KMS-11 (cell line): ENCODE measurements at regions not wholly inside any gene's neighbourhood (a gene's known extent, or its start where the extent isn't known, plus 50 kb on each side); places are given as distances from the start of the nearest gene placed in this dataset.

Source experiments
- H2AFZ ChIP-seq: fragments of 200-600 bp; sonication (generic); 2 replicates; pipeline ENCODE4 v1.6.1; 2016; ENCODE audit warnings: antibody characterized with exemption, mixed run types, low read depth
- H3K27ac ChIP-seq: fragments of 200-600 bp; sonication (generic); 2 replicates; pipeline ENCODE4 v1.6.1; 2016; ENCODE audit warnings: mild to moderate bottlenecking, mixed run types
- H3K27me3 ChIP-seq: fragments of 200-600 bp; sonication (generic); 2 replicates; pipeline ENCODE4 v1.6.1; 2017; ENCODE audit warnings: mild to moderate bottlenecking, low read depth, mixed run types, moderate library complexity; ENCODE audit not compliant: insufficient read depth
- H3K36me3 ChIP-seq: fragments of 200-600 bp; sonication (generic); 2 replicates; pipeline ENCODE4 v1.6.1; 2017; ENCODE audit warnings: mild to moderate bottlenecking, mixed run types; ENCODE audit not compliant: insufficient read depth
- H3K4me1 ChIP-seq: fragments of 200-600 bp; sonication (generic); 2 replicates; pipeline ENCODE4 v1.6.1; 2016; ENCODE audit warnings: mild to moderate bottlenecking, low read depth, mixed run types; ENCODE audit not compliant: poor library complexity, severe bottlenecking
- H3K4me2 ChIP-seq: fragments of 200-600 bp; sonication (generic); 2 replicates; pipeline ENCODE4 v1.7.0; 2016; ENCODE audit warnings: mild to moderate bottlenecking, mixed run types
- H3K4me3 ChIP-seq: fragments of 200-600 bp; sonication (generic); IDR thresholded peaks from 2 replicates; pipeline ENCODE4 v1.6.1; 2017; ENCODE audit warnings: low read depth, low read length, mixed read lengths; ENCODE audit not compliant: insufficient read depth
- H3K79me2 ChIP-seq: fragments of 200-600 bp; sonication (generic); 2 replicates; pipeline ENCODE4 v1.6.1; 2016; ENCODE audit warnings: low read depth, mixed run types; ENCODE audit not compliant: insufficient read depth
- H3K9ac ChIP-seq: fragments of 200-600 bp; sonication (generic); 2 replicates; pipeline ENCODE4 v1.6.1; 2016; ENCODE audit warnings: mild to moderate bottlenecking, mixed run types
- H4K20me1 ChIP-seq: fragments of 200-600 bp; sonication (generic); 2 replicates; pipeline ENCODE4 v1.6.1; 2016; ENCODE audit warnings: mild to moderate bottlenecking, mixed run types; ENCODE audit not compliant: insufficient read depth
- TF ChIP-seq, protein P1 (sequence below): fragments of 200-600 bp; sonication (generic); conservative IDR thresholded peaks from 2 replicates; pipeline ENCODE4 v1.6.1; 2017; ENCODE audit warnings: low read depth, mild to moderate bottlenecking, antibody characterized with exemption, low read length, moderate library complexity, mixed read lengths

DNA sequence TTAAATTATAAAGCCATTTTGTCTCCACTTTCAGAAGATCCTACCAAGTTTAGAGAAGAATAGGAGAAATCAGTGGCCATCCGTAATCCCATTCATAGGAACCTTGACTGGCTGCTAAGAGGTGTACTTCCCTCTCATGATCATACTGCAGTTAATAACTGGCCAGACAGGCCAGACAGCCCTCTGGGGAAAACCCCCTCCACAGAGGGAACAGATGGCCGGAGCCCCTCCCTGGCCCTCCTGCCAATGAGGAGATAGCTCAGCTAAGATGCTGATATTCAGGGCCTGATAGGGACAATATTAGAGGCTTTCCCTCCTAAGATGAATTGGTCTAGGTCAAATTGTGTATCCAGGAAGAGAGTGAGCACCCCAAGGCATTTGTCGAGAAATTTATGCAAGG is 200.0 kb upstream of the MAOA start:
- TF ChIP-seq, protein P1, sequence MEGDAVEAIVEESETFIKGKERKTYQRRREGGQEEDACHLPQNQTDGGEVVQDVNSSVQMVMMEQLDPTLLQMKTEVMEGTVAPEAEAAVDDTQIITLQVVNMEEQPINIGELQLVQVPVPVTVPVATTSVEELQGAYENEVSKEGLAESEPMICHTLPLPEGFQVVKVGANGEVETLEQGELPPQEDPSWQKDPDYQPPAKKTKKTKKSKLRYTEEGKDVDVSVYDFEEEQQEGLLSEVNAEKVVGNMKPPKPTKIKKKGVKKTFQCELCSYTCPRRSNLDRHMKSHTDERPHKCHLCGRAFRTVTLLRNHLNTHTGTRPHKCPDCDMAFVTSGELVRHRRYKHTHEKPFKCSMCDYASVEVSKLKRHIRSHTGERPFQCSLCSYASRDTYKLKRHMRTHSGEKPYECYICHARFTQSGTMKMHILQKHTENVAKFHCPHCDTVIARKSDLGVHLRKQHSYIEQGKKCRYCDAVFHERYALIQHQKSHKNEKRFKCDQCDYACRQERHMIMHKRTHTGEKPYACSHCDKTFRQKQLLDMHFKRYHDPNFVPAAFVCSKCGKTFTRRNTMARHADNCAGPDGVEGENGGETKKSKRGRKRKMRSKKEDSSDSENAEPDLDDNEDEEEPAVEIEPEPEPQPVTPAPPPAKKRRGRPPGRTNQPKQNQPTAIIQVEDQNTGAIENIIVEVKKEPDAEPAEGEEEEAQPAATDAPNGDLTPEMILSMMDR: no peak
- Histone ChIP-seq H3K4me2 (no peak overlapping the region), H3K79me2 (no peaks in the 10 kb centered on the region), H4K20me1 (no peaks in the 10 kb centered on the region), H3K27me3 (no peaks in the 10 kb centered on the region), H2AFZ (no peak overlapping the region), H3K4me3 (no peak overlapping the region), H3K4me1 (no peaks in the 10 kb centered on the region), H3K36me3 (no peaks in the 10 kb centered on the region), H3K9ac (no peak overlapping the region), H3K27ac (no peak overlapping the region)

DNA sequence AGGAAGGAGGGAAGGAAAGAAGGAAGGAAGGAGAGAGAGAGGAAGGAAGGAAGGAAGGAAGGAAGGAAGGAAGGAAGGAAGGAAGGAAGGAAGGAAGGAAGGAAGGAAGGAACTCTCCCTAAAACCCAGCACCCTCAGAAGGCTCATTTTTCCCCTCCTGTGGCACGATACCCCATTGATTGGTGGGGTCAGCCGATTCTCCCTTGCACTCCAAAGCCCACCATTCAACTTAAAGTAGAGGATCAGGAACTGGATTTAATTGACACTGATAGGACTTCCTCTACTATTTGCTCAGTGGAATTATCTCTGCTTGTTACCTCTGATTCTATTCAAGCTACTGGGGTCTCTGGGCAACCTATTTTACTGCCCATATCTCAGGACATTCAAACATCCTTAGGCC is 199.2 kb upstream of the MAOA start:
- Histone ChIP-seq H3K27me3 (no peaks in the 10 kb centered on the region), H4K20me1 (no peaks in the 10 kb centered on the region), H3K4me3 (no peak overlapping the region), H3K9ac (no peak overlapping the region), H3K36me3 (no peaks in the 10 kb centered on the region), H3K79me2 (no peaks in the 10 kb centered on the region), H2AFZ (no peak overlapping the region), H3K27ac (no peak overlapping the region), H3K4me2 (no peak overlapping the region), H3K4me1 (no peaks in the 10 kb centered on the region)
- TF ChIP-seq, protein P1: no peak

DNA sequence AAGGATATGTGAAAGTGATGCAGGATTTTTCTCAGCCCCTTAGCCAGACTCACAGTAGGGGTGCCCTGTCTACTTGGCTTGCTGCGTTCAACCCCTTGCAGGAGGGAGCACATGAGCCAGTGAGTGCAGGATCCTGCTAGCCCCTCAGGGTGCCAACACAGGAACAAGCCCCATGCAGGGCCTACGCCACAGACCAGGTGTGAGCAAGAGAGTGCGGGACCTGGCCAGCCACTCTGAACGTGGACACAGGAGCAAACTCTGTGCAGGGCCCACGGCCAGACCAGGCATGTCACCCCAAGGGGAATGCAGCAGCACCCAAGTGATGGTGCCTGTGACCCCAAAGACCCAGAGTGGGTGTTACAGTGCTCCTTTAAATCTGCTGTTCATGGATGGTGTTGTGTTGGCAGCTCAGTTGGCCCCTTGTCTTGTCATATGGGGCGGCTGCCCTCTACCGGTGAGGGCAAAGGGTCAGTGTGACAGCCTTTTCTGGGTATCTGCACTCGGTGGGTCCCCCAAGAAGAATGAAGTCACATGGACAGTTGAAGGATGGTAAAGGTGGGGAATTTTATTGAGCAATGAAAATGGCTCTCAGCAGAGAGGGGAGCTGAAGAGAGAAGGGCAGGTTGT is 188.4 kb upstream of the MAOA start:
- TF ChIP-seq, protein P1: no peak
- Histone ChIP-seq H3K27me3 (no peaks in the 10 kb centered on the region), H2AFZ (no peak overlapping the region), H3K79me2 (no peaks in the 10 kb centered on the region), H3K4me1 (peaks cover 15% of the 10 kb centered on the region), H3K4me3 (no peak overlapping the region), H3K27ac (no peak overlapping the region), H3K4me2 (no peak overlapping the region), H3K9ac (no peak overlapping the region), H3K36me3 (no peaks in the 10 kb centered on the region), H4K20me1 (no peaks in the 10 kb centered on the region)

DNA sequence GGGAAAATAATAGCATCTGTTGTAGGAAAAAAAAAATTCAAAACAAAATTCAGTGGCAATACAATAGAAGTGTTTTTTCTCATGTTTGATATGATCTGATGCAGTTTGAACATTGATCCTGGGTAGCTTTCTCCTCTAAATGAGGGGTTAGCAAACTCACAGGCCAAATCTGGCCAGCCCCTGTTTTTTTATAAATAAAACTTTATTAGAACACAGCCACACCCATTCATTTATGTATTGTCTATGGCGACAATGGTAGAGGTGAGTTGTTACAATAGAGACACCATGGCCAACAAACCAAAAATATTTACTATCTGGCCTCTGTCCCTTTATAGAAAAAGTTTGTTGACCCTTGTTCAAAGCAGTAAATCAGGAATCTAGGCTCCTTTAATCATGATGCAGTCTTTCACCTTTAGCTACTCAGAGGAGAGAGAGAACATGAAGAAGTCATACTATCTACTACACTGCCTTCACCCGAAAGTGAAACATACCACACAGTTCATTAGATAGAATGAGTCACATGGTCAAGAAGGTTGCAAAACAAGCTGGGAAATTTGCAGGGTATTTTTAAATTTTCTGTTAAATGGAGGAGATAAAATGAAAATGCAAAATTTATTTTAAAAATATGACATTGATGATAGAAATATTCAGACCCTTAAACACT is 186.6 kb upstream of the MAOA start:
- no peak overlapping the region for H3K9ac ChIP-seq
- H3K4me3 ChIP-seq: no peak overlapping the region
- no peaks in the 10 kb centered on the region for H3K79me2 ChIP-seq
- H3K4me1 ChIP-seq: peaks cover 15% of the 10 kb centered on the region
- H2AFZ ChIP-seq: peak overlapping the region; percentile 30; the same call in 1 of the 2 replicates
- TF ChIP-seq, protein P1: no peak
- no peaks in the 10 kb centered on the region for H3K27me3 ChIP-seq
- H3K36me3 ChIP-seq: no peaks in the 10 kb centered on the region
- no peaks in the 10 kb centered on the region for H4K20me1 ChIP-seq
- H3K27ac ChIP-seq: no peak overlapping the region
- peak overlapping the region; percentile 34 for H3K4me2 ChIP-seq
